ENCODE measurements at regions not wholly inside any gene's neighbourhood (a gene's known extent, or its start where the extent isn't known, plus 50 kb on each side); places are given as distances from the start of the nearest gene placed in this dataset.
"Not testable (repeated sequence)": the region's sequence is repeated elsewhere in the genome, so short reads cannot be mapped to it uniquely, and the experiment has no call there.

DNA sequence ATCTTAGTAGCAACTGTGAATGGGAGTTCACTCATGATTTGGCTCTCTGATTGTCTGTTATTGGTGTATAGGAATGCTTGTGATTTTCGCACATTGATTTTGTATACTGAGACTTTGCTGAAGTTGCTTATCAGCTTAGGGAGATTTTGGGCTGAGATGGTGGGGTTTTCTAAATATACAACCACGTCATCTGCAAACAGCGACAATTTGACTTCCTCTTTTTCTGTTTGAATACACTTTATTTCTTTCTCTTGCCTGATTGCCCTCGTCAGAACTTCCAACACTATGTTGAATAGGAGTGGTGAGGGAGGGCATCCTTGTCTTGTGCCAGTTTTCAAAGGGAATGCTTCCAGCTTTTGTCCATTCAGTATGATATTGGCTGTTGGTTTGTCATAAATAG is 1883.1 kb upstream of the TENM3 start:
- not testable (repeated sequence) for DNase-seq

DNA sequence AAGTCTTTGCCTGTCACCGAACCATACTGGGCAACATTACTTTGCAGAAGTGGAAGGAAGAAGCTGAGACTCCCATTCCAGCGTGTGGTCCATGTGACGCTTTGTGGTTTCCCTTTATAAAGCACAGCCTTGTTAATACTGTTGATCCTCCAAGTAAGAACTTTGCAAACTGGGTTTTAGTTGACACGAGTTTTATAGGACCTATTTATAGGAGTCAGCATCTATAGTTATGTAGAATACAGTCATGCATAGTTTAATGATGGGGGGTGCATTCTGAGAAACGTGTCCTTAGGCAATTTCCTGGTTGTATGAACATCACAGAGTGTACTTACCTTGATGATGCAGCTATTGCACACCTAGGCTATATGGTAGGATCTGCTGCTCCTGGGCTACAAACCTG is 1879.4 kb upstream of the TENM3 start:
- DNase-seq = no peak

DNA sequence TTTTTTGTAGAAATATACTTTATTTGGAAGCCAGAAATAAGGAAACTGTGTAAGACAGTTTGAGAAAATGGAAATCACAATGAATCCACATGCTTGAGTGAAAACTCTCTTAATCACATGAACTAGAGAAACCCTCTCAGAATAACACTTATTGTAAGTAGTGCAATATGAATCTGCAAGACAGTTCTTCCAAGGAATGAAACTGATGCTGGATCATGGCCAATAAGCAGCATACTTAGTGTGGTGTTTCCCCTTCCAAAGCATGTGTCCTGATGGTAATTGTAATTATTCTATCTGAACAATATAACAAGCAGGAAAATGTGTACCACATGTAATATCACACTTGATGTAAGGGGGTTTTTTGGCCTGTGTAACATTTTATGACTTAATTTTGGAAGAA is 1870.5 kb upstream of the TENM3 start:
- DNase-seq = no peak

DNA sequence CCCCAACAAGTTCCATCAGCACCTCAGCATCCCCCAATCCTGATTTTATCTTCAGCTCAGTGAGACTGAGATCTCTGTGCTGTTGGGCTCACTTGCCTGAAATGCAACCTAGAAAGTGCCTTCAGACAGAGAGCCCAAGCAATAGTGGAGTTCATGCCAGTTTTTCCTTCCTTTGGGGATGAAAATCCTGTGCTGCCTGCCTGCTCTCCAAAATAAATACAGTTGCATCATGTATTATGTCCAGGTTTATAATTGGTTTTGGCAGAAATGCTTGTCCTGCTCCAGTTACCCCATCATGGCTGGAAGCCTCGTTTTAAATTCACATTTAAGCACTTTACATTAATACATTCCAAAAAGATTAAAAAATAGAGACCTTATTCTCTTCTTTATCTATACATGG is 1865.5 kb upstream of the TENM3 start:
- no peak for DNase-seq

DNA sequence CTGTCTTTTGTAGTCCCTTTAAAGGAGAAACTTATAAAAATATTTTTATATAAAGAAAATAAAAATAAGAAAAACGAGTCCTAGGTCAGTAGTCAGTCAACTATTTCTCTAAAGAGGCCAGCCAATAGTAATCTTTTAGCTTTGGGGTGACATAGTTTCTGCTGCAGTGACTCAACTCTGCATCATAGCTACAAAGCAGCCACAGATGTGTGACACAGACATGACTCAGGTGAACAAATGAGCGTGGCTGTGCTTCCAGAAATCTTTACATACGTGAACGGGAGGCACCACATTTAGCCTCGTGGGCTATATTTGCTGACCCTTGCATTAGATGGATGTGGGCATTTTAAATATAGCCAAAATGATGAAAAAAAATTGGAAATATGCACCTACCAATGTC is 1862.5 kb upstream of the TENM3 start:
- no peak for DNase-seq

DNA sequence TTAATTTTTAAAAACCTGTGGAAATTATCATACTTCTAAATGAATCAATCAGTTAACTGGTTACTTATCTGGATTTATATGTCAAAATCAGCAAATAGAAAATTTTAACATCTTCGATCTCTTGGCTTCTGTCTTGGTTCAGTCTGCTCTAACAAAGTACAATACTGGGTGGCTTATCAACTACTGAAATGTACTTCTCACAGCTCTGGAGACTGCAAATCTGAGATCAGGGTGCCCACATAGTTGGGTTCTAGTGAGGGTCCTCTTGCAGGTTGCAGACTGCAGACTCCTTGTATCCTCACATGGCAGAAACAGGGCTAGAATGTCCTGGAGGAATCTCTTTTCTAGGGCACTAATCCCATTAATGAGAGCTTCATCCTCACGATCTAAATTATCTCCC is 1851.6 kb upstream of the TENM3 start:
- DNase-seq = no peak

DNA sequence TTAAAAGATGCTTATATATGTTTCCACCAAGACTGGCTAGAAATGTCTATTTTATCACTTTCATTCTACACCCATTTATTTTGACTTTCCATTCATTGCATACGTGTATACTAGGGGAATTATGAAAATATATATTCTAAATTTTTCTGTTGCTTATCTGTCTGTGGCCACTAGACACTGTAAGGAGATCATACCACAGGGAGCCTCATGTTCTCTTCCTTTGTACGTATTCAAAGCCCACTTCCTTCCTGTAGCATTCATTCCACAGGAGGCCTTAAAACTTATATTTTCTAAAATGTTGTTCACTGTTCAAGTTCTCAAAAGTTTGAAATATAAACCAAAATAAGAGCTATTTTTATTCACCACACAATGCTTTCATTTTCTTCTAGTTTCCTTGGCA is 1848.9 kb upstream of the TENM3 start:
- DNase-seq = no peak

DNA sequence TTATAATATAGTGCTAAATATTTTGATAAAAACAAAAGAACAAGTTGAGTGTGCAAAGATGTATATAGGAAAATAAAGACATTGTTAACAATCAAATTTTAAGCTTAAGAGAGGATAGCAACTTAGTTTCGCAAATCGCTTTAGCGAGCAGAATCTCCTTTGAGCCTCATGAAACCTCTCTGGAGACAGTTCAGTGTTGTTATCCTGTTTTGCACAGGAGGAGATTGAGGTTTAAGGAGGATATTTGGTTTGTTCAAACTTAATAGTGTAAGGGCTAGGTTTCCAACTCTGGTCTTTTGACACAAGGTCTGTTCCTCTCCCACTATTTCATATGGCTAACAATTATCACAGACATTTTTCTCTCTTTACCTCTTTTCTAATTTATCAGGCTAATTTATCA is 1848.5 kb upstream of the TENM3 start:
- no peak for DNase-seq

DNA sequence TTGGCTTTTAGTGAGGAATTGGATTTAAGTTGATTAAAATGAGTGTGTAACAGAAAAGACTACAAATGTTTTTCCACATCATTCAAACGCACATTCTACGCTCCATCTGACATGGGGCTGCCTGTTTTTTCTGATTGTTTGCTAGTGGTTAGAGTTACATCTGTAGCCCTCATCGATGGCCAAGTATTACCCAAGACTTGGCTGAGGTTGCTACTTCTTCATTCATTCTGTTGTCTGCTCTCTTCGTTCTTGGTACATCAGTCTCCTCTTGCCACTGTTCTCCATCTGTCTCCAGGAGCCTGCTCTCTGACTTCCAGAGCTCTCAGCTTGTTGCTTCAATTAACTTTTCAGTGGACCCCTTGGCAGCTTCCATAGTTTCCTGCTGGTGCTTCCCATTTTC is 1844.6 kb upstream of the TENM3 start:
- DNase-seq = no peak

DNA sequence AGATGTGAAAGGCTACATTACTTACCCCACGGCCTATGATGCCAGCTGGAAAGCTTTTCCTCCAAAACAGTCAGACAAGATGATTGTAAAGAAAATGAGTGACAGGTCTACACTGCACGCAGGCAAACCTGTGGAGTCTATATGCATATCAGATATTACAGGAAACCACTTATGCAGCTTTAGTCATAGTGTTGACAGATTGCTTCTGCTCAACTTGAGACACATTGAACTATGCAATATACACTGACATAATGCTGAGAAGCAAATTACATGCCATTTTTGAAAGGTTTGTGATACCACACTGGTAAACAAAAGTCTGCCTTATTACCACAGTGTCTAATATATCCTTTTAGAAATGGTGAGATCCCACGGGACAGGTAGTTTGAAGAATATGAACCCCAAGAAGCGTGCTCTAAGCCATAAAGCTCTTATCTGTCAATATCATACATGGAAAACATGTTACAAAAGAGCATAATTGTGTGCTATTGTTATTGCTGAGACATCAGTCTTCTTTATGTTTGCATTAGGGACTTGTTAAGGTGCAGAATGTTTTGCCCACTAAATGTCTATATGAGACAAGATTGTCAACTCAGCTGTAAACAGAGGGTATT is 1835.8 kb upstream of the TENM3 start:
- no peak for DNase-seq

DNA sequence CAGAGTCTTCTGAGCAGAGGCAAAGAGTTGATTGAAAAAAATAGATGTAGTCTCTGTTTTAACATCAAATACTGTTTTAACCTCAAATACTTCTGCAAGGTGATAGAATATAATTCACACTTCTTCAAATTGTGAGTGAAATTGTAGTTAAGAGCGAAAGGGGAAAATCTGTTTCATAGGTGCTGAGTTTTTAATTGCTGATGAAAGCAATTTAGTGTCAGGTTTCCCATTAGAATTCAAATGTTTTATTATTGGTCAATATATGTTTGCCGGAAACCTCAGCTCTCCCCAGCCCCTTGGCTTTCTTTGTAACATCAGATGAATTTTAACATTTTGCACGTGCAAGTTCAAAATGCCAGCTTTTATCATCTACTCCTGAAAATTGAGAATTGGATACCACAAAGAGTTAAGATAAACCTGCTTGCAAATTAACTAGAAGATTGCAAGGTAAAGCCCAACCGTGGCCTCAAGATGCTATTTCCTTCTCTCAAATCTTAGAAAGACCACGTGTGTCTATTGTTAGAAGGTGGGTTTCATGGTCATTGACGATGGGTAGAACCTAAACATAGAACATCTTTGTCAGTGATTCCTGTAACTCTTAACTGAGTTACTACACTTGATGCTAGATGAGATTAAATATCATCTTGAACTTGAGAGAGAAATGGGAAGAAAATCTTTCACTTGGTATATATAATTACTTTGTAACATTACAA is 1824.2 kb upstream of the TENM3 start:
- DNase-seq = no peak

DNA sequence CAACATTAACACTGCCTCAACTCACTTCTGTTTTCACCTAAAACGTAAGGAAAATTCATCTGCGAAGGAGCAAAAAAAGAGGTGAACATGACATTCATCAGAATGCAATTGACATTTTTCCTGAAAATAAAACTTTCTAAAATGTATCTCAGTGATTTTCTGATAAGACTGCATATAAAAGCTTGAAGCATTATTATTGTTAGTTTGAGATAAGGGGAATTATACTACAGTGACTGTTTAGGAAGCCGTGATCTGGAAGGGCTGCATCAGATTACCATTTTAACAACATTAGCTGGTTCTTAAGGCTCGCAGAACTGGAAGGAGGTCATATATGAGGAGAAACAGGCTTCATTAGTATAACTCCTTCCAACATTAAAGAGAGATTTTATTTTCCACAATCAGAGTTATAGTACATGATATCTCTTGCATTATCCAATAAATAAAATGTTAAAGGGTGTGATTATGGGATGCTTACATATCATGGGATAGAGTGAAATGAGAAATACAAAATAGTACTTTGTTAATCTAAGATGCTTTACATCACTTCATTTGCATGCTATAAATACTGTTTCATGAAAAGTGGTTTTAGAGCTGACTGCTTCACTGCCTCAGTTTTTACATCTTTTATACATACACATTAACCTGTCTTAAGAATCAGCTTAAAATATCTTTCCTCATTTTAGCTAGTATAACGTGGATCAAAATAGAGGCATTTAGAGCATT is 1820.1 kb upstream of the TENM3 start:
- DNase-seq = no peak

DNA sequence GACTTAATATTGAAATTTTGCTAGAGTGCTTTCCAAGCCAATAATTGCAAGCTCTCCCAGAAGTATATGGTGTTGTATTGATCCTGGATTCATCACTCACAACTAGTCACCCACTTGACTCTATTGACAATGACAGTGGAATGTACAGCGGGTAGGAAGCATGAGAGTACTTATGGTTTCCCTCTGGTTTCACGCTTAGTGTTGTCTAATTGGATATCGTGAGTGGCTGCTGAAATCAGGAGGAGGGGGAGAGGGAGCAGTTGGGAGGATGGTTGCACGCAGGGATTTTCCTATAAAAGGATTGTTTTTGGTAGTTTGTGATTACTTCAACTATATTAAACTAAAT is 1819.5 kb upstream of the TENM3 start:
- no peak for DNase-seq

DNA sequence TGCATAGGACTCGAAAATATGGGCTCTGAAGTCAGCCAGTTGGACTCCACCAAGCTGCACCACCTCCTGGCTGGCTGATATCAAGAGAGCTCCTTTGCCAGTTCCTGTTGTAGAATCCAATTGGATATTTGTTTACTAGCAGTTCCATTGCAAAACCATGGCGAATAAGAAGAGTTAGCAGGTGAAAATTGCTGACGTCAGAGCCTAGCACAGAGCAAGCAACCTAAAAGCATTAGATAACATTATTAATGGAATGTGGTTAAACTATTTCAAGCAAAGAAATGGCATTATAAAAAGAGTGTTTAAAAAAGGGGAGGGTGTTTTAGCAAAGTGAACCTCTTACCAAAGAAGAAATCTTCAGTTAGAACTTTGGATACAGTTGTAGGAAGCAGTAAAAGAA is 1816.3 kb upstream of the TENM3 start:
- no peak for DNase-seq

DNA sequence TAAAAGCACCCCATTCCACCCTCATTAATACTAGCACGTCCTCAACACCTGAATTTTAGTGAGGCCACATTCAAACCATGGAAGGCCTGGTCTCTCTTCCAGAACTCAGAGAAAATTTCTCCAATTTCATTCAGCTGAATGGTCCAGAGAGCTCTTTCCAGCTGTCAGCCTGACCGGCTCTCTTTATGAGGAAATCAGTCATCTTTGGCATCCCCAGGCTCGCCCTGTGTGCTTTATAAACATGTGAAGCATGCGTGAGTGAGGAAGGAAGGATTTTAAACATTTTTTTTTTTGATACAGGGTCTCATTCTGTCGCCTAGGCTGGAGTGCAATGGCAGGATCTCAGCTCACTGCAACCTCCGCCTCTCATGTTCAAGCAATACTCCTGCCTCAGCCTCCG is 1812.9 kb upstream of the TENM3 start:
- DNase-seq = no peak

DNA sequence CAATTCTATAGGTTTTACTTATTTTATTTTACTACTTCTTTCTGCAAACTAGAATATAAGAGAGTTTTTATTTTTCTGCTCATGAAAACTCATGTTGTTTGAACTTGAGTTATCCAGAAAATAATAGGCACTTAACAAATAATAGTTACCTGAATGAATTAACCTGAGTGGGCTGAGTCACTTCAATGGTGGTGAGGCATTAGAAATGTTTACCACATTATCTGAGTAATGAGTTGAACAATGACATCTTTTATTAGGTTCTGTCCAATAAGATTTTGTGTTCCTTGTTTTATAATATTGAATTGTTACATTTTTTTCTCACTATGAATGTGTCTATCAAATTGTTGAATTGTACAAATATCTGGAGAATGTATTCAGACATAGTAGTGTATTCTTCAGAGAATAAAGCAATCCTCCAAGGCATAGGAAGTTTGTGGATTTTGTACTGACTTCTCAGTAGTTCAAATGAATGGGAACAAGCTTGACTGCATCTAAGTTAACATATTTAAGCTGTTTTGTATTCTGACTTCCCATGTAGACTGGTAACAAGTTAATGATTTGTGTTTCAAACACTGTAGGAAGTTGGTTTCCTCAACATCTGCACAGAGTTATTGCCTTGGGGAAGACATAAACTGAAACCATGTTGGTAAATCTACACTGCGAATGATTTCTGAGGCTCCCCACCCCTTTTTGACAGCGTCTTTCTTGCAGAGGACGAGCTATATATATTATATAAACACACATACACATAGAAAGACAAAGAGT is 1808.9 kb upstream of the TENM3 start:
- DNase-seq = no peak

DNA sequence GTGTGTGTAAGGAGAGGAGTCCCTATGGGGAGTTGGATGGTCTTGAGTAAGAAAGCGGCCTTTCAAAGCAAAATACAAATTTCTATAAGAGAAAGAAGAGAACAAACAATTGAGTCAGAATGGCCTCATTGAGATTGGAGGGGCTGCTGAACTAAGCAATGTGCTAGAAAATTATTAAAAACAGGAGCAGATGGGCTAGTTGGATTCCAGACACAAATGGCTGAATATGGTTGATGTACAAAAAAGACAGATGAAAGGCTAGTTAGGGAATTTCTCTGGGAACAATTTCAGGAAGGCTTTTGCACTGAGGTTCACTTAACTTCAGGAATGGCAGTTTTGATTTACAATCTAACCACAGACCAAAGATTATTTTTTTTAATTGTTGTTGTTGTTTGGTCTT is 1806.8 kb upstream of the TENM3 start:
- DNase-seq = no peak

DNA sequence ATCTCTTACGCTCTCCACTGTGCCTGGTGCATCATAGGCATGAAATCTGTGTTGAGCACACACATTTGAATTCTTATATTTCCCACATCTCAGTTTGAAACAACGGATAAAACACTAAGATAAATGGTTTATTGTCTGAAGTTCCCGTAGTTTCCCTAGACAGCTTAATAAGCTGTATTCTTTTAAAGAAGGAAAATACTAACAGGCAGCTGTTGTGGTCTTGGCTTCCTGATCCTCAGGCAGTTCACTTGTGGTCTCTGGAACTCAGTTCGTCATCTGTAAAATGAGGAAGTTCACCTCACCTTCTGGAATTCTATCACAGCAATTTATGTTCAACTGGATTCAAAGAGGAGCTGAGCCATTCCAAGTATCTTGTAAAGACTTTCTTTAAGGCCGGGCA is 1805.6 kb upstream of the TENM3 start:
- DNase-seq = no peak

DNA sequence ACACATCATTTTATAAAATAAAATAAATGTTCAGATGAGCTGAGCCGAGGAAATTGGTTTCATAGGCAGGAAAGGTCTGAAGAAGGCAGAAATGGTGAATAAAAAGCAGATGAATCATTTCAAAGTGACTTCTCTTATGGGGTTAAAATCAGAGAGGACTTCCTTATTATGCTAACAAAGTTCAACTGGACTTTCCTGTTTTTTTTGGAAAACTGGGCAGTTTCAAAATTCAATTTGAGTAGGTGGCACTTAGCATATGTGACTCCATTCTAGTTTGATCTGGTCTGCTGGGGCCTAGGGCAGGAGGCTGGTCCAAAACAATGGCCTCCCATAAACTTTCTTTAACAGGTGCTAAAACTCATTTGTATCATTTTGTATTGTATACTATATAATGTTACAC is 1794.9 kb upstream of the TENM3 start:
- DNase-seq = no peak

DNA sequence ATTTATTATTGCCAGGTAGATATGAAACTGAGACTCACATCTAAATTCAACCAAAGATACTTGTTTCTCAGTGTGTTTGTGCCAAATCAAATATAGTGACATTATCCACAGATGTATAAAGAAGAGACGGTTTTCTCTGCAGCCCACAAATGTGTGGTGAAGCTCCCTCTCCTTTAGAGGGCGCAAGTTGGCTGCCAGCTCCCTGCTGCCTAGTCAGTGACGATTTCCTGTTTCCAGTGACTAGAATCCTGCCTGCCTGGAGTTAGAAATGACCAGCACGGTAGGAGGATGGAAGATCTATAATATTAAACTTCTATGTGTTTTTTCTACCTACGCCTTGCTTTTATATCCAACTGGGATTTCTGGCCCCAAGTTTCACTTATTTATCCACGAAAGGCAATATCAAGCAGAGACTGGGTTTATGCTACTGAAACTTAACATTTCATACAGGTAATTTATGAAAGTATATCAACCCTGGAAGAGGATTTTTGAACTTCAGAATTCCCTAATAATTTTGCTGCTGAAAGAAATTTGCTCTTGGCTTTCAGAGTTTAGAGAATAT is 1793.7 kb upstream of the TENM3 start:
- no peak for DNase-seq

DNA sequence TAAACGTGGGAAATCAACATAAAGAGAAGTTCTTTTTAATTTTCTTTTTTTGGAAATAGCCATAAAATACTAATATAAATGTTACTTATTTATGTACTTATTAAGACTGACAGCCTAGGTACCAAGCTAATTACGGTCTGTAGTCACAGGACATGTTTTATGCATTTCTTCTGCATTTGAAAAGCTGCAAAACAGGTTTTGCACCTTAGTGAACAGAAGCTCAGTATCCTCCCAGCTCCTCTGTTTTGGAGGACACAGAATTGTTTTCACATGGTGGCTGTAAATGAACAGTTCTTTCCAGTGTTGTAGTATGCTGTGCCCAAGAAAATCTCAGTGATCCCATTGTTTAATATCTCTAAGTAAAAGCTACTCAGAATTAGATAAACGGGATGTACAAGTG is 1788.0 kb upstream of the TENM3 start:
- no peak for DNase-seq

DNA sequence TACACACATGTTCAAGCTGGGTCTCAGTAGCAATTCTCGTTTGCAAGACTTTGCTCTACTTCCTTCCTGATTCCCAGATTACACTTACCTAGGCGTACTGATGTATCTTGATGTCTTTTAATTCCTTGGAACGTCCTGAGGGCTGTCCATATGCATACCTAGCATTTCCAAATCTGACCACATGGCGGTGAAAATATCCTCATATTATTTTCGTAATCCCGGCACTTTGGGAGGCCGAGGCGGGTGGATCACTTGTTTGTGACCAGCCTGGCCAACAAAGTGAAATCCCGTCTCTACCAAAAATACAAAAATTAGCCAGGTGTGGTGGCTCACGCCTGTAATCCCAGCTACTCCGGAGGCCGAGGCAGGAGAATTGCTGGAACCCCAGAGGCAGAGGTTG is 1786.3 kb upstream of the TENM3 start:
- DNase-seq = no peak

DNA sequence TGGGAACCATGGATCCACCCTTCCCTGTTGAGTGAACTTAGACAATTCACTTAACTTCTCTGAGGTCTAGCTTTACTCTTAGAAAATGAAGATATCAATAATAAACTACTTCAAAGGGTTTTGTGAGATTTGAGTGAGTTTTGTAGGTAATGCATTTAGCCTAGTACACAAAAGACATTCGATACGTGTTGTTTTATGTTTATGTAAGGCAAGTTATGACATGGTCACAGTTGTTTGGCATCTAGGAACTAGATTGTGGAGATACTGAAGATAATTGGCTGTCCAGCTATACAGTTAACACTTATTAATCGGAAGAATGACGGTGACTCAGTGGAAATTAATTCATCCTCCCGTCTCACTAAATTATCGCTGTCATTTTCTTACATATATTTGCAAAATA is 1781.1 kb upstream of the TENM3 start:
- no peak for DNase-seq

DNA sequence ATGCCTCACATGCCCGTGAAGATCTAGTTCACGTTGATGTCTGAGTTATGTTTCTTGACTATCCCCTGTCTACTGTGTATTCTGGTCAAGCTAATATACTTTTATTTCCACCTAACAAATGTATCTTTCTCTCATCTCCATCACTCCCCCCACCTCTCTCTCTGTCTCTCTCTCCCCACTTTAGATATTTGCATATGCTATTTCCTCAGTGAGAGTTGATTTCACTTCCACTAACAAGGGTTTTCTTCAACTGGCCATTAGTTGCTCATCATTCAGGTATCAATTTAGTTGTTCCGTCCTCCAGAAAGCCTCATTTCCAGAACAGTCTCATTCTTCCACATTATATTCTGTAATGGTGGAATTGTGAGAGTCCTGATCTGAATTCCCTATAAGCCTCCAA is 1777.8 kb upstream of the TENM3 start:
- no peak for DNase-seq

Data from activated T-cell treated with anti-CD3 and anti-CD28 coated beads, Interleukin-2, amount 50 U/mL, for 1 hour (primary cell).